ENCODE measurements at regions not wholly inside any gene's neighbourhood (a gene's known extent, or its start where the extent isn't known, plus 50 kb on each side); places are given as distances from the start of the nearest gene placed in this dataset.
A peak's percentile ranks its signal among the peaks of the same experiment; 100 is the strongest.
"Not testable (repeated sequence)": the region's sequence is repeated elsewhere in the genome, so short reads cannot be mapped to it uniquely, and the experiment has no call there.

- H3K4me1 Mint-ChIP-seq = no peaks in the 10 kb centered on the region
- H3K36me3 Mint-ChIP-seq (ENCODE audit: low read depth) = no peaks in the 10 kb centered on the region
- DNase-seq = no peak
- no peak for TF ChIP-seq CTCF (IDR thresholded peaks at IDR 0.05)
- H3K4me3 Mint-ChIP-seq = no peak overlapping the region
- peaks cover 30% of the 10 kb centered on the region for H3K9me3 Mint-ChIP-seq
- no peak overlapping the region for H3K27ac Mint-ChIP-seq
- peaks cover under 1% of the 10 kb centered on the region for H3K27me3 Mint-ChIP-seq (ENCODE audit: low read depth, poor library complexity)
Observed at GRCh38 chr10:63964406-63964805, 443.2 kb downstream of the REEP3 start.

GRCh38 chr10:63965846-63966245 is 444.6 kb downstream of the REEP3 start:
- no peaks in the 10 kb centered on the region for H3K4me1 Mint-ChIP-seq
- DNase-seq = no peak
- no peaks in the 10 kb centered on the region for H3K36me3 Mint-ChIP-seq (ENCODE audit: low read depth)
- no peak overlapping the region for H3K4me3 Mint-ChIP-seq
- no peak overlapping the region for H3K27ac Mint-ChIP-seq
- no peaks in the 10 kb centered on the region for H3K27me3 Mint-ChIP-seq (ENCODE audit: low read depth, poor library complexity)
- TF ChIP-seq CTCF (IDR thresholded peaks at IDR 0.05) = no peak
- H3K9me3 Mint-ChIP-seq = peaks cover 33% of the 10 kb centered on the region

- H3K4me3 Mint-ChIP-seq = no peak overlapping the region
- H3K27ac Mint-ChIP-seq = no peak overlapping the region
- peaks cover 5% of the 10 kb centered on the region for H3K27me3 Mint-ChIP-seq (ENCODE audit: low read depth, poor library complexity)
- DNase-seq = no peak
- peaks cover 37% of the 10 kb centered on the region for H3K9me3 Mint-ChIP-seq
- TF ChIP-seq CTCF (IDR thresholded peaks at IDR 0.05) = no peak
- H3K36me3 Mint-ChIP-seq (ENCODE audit: low read depth) = no peaks in the 10 kb centered on the region
- peaks cover 7% of the 10 kb centered on the region for H3K4me1 Mint-ChIP-seq
Observed at GRCh38 chr10:63972949-63973827, 452.0 kb downstream of the REEP3 start.

GRCh38 chr10:63976538-63976937 is 455.3 kb downstream of the REEP3 start:
- DNase-seq = peak; percentile 57
- Mint-ChIP-seq H3K27ac (no peak overlapping the region), H3K9me3 (peaks cover 11% of the 10 kb centered on the region), H3K36me3 (ENCODE audit: low read depth) (no peaks in the 10 kb centered on the region), H3K4me1 (peaks cover 19% of the 10 kb centered on the region), H3K4me3 (no peak overlapping the region), H3K27me3 (ENCODE audit: low read depth, poor library complexity) (peaks cover 9% of the 10 kb centered on the region)
- TF ChIP-seq CTCF (IDR thresholded peaks at IDR 0.05) = peak; percentile 55

GRCh38 chr10:63977329-63977923 is 456.2 kb downstream of the REEP3 start:
- peak; percentile 50 for TF ChIP-seq CTCF (IDR thresholded peaks at IDR 0.05)
- peaks cover 9% of the 10 kb centered on the region for H3K27me3 Mint-ChIP-seq (ENCODE audit: low read depth, poor library complexity)
- H3K4me1 Mint-ChIP-seq = peaks cover 19% of the 10 kb centered on the region
- peak; percentile 39 for DNase-seq
- no peaks in the 10 kb centered on the region for H3K36me3 Mint-ChIP-seq (ENCODE audit: low read depth)
- no peak overlapping the region for H3K27ac Mint-ChIP-seq
- H3K4me3 Mint-ChIP-seq = no peak overlapping the region
- H3K9me3 Mint-ChIP-seq = peaks cover 13% of the 10 kb centered on the region

GRCh38 chr10:63980870-63981269 is 459.7 kb downstream of the REEP3 start:
- Mint-ChIP-seq H3K27me3 (ENCODE audit: low read depth, poor library complexity) (peaks cover 11% of the 10 kb centered on the region), H3K9me3 (peaks cover 34% of the 10 kb centered on the region), H3K4me1 (peaks cover 19% of the 10 kb centered on the region)
- H3K27ac Mint-ChIP-seq; DNase-seq; H3K4me3 Mint-ChIP-seq; H3K36me3 Mint-ChIP-seq (ENCODE audit: low read depth): not testable (repeated sequence)

GRCh38 chr10:63984061-63984460 is 462.9 kb downstream of the REEP3 start:
- H3K27me3 Mint-ChIP-seq (ENCODE audit: low read depth, poor library complexity); H3K4me3 Mint-ChIP-seq; H3K27ac Mint-ChIP-seq; H3K36me3 Mint-ChIP-seq (ENCODE audit: low read depth); DNase-seq: not testable (repeated sequence)
- Mint-ChIP-seq H3K9me3 (peaks cover 51% of the 10 kb centered on the region), H3K4me1 (peaks cover 12% of the 10 kb centered on the region)
